GM12891 (cell line): ENCODE measurements at regions not wholly inside any gene's neighbourhood (a gene's known extent, or its start where the extent isn't known, plus 50 kb on each side); places are given as distances from the start of the nearest gene placed in this dataset.

Experiments used
- DNase-seq: peaks from one replicate; pipeline ENCODE4 v3.0.0; 2011; ENCODE audit warnings: low spot score; ENCODE audit not compliant: insufficient read length
- FAIRE-seq: peaks from 2 replicates; lab custom pipeline; 2011; peaks lifted over from hg19 to GRCh38; lab: Jason Lieb, UNC
- PAX5 ChIP-seq: IDR thresholded peaks from 2 replicates; pipeline ENCODE4 v1.6.1; 2011; ENCODE audit warnings: low read length, moderate library complexity, mild to moderate bottlenecking; ENCODE audit not compliant: insufficient read depth, severe bottlenecking
- POLR2A ChIP-seq: IDR thresholded peaks from 2 replicates; pipeline ENCODE4 v1.6.1; 2011; ENCODE audit warnings: low read depth, low read length, control low read depth
- POLR2AphosphoS5 ChIP-seq: IDR thresholded peaks from 2 replicates; pipeline ENCODE4 v1.6.1; 2011; ENCODE audit warnings: low read depth, low read length, control low read depth
- POU2F2 ChIP-seq: IDR thresholded peaks from 2 replicates; pipeline ENCODE4 v1.6.1; 2011; ENCODE audit warnings: low read depth, mild to moderate bottlenecking, control low read depth, low read length, moderate library complexity
- SPI1 ChIP-seq: IDR thresholded peaks from 2 replicates; pipeline ENCODE4 v1.6.1; 2011; ENCODE audit warnings: low read depth, low read length, control low read depth
- TAF1 ChIP-seq: IDR thresholded peaks from 2 replicates; pipeline ENCODE4 v1.6.1; 2011; ENCODE audit warnings: low read depth, low read length, control low read depth

- no peak for TF ChIP-seq SPI1
- no peak for TF ChIP-seq POU2F2
- no peak for TF ChIP-seq POLR2A
- TF ChIP-seq PAX5 = no peak
- DNase-seq (no peak), FAIRE-seq (no peak)
These were observed 191.1 kb upstream of the CITED2 start for GRCh38 chr6:139565591-139565990.

- DNase-seq = no peak
- FAIRE-seq = no peak
- no peak for TF ChIP-seq PAX5
- TF ChIP-seq POLR2A = no peak
- TF ChIP-seq POU2F2 = no peak
- no peak for TF ChIP-seq SPI1
- no peak for TF ChIP-seq TAF1
- no peak for TF ChIP-seq POLR2AphosphoS5
These were observed 183.1 kb upstream of the CITED2 start for GRCh38 chr6:139557547-139557946.

GRCh38 chr6:139556532-139556931, 182.1 kb upstream of the CITED2 start:
- DNase-seq (no peak), FAIRE-seq (no peak)
- no peak for TF ChIP-seq PAX5
- no peak for TF ChIP-seq TAF1
- no peak for TF ChIP-seq SPI1
- TF ChIP-seq POLR2AphosphoS5 = no peak
- no peak for TF ChIP-seq POU2F2
- TF ChIP-seq POLR2A = no peak

GRCh38 chr6:139553916-139554315, 179.5 kb upstream of the CITED2 start:
- DNase-seq = no peak
- no peak for FAIRE-seq
- TF ChIP-seq POLR2AphosphoS5 = no peak
- no peak for TF ChIP-seq TAF1
- no peak for TF ChIP-seq POLR2A
- no peak for TF ChIP-seq SPI1
- TF ChIP-seq PAX5 = no peak
- TF ChIP-seq POU2F2 = no peak

GRCh38 chr6:139551376-139551775, 176.9 kb upstream of the CITED2 start:
- DNase-seq (no peak), FAIRE-seq (no peak)
- TF ChIP-seq PAX5 (no peak), SPI1 (no peak), POU2F2 (no peak), POLR2A (no peak), POLR2AphosphoS5 (no peak), TAF1 (no peak)

- no peak for DNase-seq
- TF ChIP-seq SPI1 (no peak), POLR2A (no peak), TAF1 (no peak), POU2F2 (no peak), POLR2AphosphoS5 (no peak), PAX5 (no peak)
- FAIRE-seq = no peak
These were observed 175.9 kb upstream of the CITED2 start for GRCh38 chr6:139550361-139550760.

GRCh38 chr6:139549561-139550070, 175.2 kb upstream of the CITED2 start:
- DNase-seq = no peak
- no peak for FAIRE-seq
- TF ChIP-seq POLR2AphosphoS5 = no peak
- TF ChIP-seq POLR2A = no peak
- no peak for TF ChIP-seq PAX5
- TF ChIP-seq POU2F2 = no peak
- no peak for TF ChIP-seq SPI1
- no peak for TF ChIP-seq TAF1

GRCh38 chr6:139547804-139548203, 173.4 kb upstream of the CITED2 start:
- DNase-seq = no peak
- TF ChIP-seq POLR2A = no peak
- TF ChIP-seq POU2F2 = no peak
- TF ChIP-seq SPI1 = no peak
- no peak for TF ChIP-seq TAF1
- no peak for TF ChIP-seq PAX5
- TF ChIP-seq POLR2AphosphoS5 = no peak
- no peak for FAIRE-seq

- no peak for DNase-seq
These were observed 172.8 kb upstream of the CITED2 start for GRCh38 chr6:139547122-139547776.

GRCh38 chr6:139546106-139546472, 171.6 kb upstream of the CITED2 start:
- no peak for TF ChIP-seq TAF1
- no peak for TF ChIP-seq POU2F2
- no peak for TF ChIP-seq PAX5
- TF ChIP-seq POLR2A = no peak
- no peak for TF ChIP-seq SPI1
- TF ChIP-seq POLR2AphosphoS5 = no peak
- FAIRE-seq (no peak), DNase-seq (no peak)

More at GRCh38 chr6:139547122-139547776, 172.8 kb upstream of the CITED2 start:
- no peak for FAIRE-seq
- no peak for TF ChIP-seq PAX5
